Endothelial cell of umbilical vein (primary cell): ENCODE measurements at regions not wholly inside any gene's neighbourhood (a gene's known extent, or its start where the extent isn't known, plus 50 kb on each side); places are given as distances from the start of the nearest gene placed in this dataset.

ENCODE experiments used
- BruUV-seq: library from RNA; stranded (reverse); fragments of 400-500 nt; replicated peaks from 2 replicates; lab custom pipeline; 2021; lab: Mats Ljungman, UMichigan
- CTCF ChIA-PET: fragments of 300-600, 350-600 bp; sonication (Branson Sonifier 250); formaldehyde crosslinking; loops from one replicate; lab custom pipeline; 2021; ENCODE audit warnings: antibody characterized with exemption, inconsistent platforms; lab: Charles Lee
- POLR2A ChIA-PET: fragments of 300-600, 350-600 bp; sonication (Branson Sonifier 250); formaldehyde crosslinking; loops from one replicate; lab custom pipeline; 2021; ENCODE audit warnings: antibody characterized with exemption, inconsistent platforms; lab: Charles Lee
- DNase-seq: peaks from one replicate; pipeline ENCODE4 v3.0.0-alpha.2; 2011; ENCODE audit warnings: low read depth, low spot score
- FAIRE-seq: peaks from 2 replicates; lab custom pipeline; 2011; peaks lifted over from hg19 to GRCh38; lab: Jason Lieb, UNC
- H2AFZ ChIP-seq: 2 replicates; pipeline ENCODE4 v1.6.0; 2012; ENCODE audit warnings: low read depth, low read length, control low read depth, inconsistent platforms
- H3K27ac ChIP-seq: 2 replicates; pipeline ENCODE4 v1.5.1; 2011; ENCODE audit warnings: low read depth, mild to moderate bottlenecking, control low read depth, low read length, moderate library complexity; ENCODE audit not compliant: insufficient read depth
- H3K27me3 ChIP-seq, 2 experiments: 2 replicates each; pipeline versions ENCODE4 v1.6.0 to v1.6.1; 2011; ENCODE audit warnings: low read length in 2 of 2, mixed read lengths in 1 of 2; ENCODE audit not compliant: control insufficient read depth in 2 of 2, insufficient read depth in 2 of 2
- H3K36me3 ChIP-seq, 2 experiments: 2 replicates in 1 of 2; 3 replicates in 1 of 2; pipeline ENCODE4 v1.5.1; 2011; ENCODE audit warnings: low read length in 2 of 2, mild to moderate bottlenecking in 1 of 2, moderate library complexity in 1 of 2; ENCODE audit not compliant: control insufficient read depth in 2 of 2, insufficient read depth in 2 of 2; ENCODE audit errors: extremely low read depth in 1 of 2
- H3K4me1 ChIP-seq: 3 replicates; pipeline ENCODE4 v1.5.1; 2011; ENCODE audit warnings: mild to moderate bottlenecking, low read length; ENCODE audit not compliant: control insufficient read depth, insufficient read depth; ENCODE audit errors: extremely low read depth
- H3K4me2 ChIP-seq: 2 replicates; pipeline ENCODE4 v1.6.1; 2011; ENCODE audit warnings: low read length, control low read depth, mixed read lengths; ENCODE audit not compliant: insufficient read depth
- H3K4me3 ChIP-seq, 3 experiments: fragments of 200-600 bp in 1 of 3; sonication (generic), shearing (Covaris generic) in 1 of 3; replicated peaks in 1 of 3; 2 replicates each; pipeline ENCODE4 v1.5.1; 2011 to 2016; ENCODE audit warnings: control low read depth in 3 of 3, low read length in 3 of 3, mild to moderate bottlenecking in 2 of 3, inconsistent platforms in 1 of 3, low read depth in 1 of 3, moderate library complexity in 1 of 3; ENCODE audit not compliant: insufficient read depth in 1 of 3
- H3K79me2 ChIP-seq: 2 replicates; pipeline ENCODE4 v1.6.0; 2012; ENCODE audit warnings: low read length, inconsistent platforms; ENCODE audit not compliant: control insufficient read depth, insufficient read depth
- H3K9ac ChIP-seq: replicated peaks from 2 replicates; pipeline ENCODE3; 2011; ENCODE audit warnings: low read length, control low read depth; ENCODE audit not compliant: insufficient read depth; ENCODE audit errors: extremely low read depth
- H3K9me1 ChIP-seq: replicated peaks from 3 replicates; pipeline ENCODE4 v1.6.0; 2011; ENCODE audit warnings: mild to moderate bottlenecking, low read length; ENCODE audit not compliant: control insufficient read depth, insufficient read depth; ENCODE audit errors: extremely low read depth
- H3K9me3 ChIP-seq: replicated peaks from 2 replicates; pipeline ENCODE4 v1.5.1; 2012; ENCODE audit warnings: low read length, inconsistent platforms; ENCODE audit not compliant: control insufficient read depth, insufficient read depth
- H4K20me1 ChIP-seq: replicated peaks from 2 replicates; pipeline ENCODE3; 2011; ENCODE audit warnings: mild to moderate bottlenecking, low read length; ENCODE audit not compliant: control insufficient read depth, insufficient read depth; ENCODE audit errors: extremely low read depth
- EZH2 ChIP-seq: IDR thresholded peaks from 2 replicates; pipeline ENCODE4 v1.6.1; 2012; ENCODE audit warnings: borderline replicate concordance, low read depth, mild to moderate bottlenecking, moderate library complexity, low read length, inconsistent platforms; ENCODE audit not compliant: severe bottlenecking
- FOS ChIP-seq: IDR thresholded peaks from 2 replicates; pipeline ENCODE4 v1.6.1; 2011; ENCODE audit warnings: mild to moderate bottlenecking, low read length, moderate library complexity, borderline replicate concordance; ENCODE audit not compliant: insufficient read depth
- GATA2 ChIP-seq: IDR thresholded peaks from 2 replicates; pipeline ENCODE4 v1.7.0; 2011; ENCODE audit warnings: low read depth, mild to moderate bottlenecking, moderate library complexity, mixed read lengths, low read length; ENCODE audit not compliant: insufficient read length, insufficient read depth
- JUN ChIP-seq: IDR thresholded peaks from 2 replicates; pipeline ENCODE4 v1.6.1; 2011; ENCODE audit warnings: borderline replicate concordance, low read depth; ENCODE audit not compliant: insufficient read length, insufficient read depth
- MYC ChIP-seq: IDR thresholded peaks from one replicate; pipeline ENCODE4 v1.6.1; 2011; ENCODE audit warnings: mild to moderate bottlenecking, low read depth, low read length
- POLR2A ChIP-seq: IDR thresholded peaks from 2 replicates; pipeline ENCODE4 v1.6.1; 2012; ENCODE audit warnings: low read depth, mild to moderate bottlenecking, control low read depth, low read length
- POLR2AphosphoS5 ChIP-seq: IDR thresholded peaks from 2 replicates; pipeline ENCODE4 v1.6.1; 2012; ENCODE audit warnings: low read depth, mild to moderate bottlenecking, control low read depth, low read length, moderate library complexity; ENCODE audit not compliant: insufficient read depth
- dilution Hi-C: fragments of 300-500 bp; cut with MboI; formaldehyde crosslinking; loops from one replicate; pipeline ENCODE4 v1.15.0; 2019; ENCODE audit warnings: low sequenced_read_pairs; ENCODE audit not compliant: extremely low pct_ligation_motif_present
- intact Hi-C: fragments of 100-400 bp; cut with micrococcal nuclease; formaldehyde crosslinking; loops from one replicate; pipeline ENCODE4 v1.10.0; 2022
- TF ChIP-seq, protein P1 (sequence below), 2 donors: IDR thresholded peaks; 1 replicate in 1 of 2; 2 replicates in 1 of 2; pipeline ENCODE4 v1.5.1; 2011; ENCODE audit warnings: low read length in 2 of 2, mild to moderate bottlenecking in 2 of 2, moderate library complexity in 2 of 2, control low read depth in 1 of 2, inconsistent platforms in 1 of 2, low read depth in 1 of 2; ENCODE audit not compliant: insufficient read depth in 1 of 2; ENCODE audit errors: extremely low read depth in 1 of 2
- TF ChIP-seq, protein P2 (sequence below): IDR thresholded peaks from 2 replicates; pipeline ENCODE4 v1.6.1; 2011; ENCODE audit not compliant: insufficient read depth, insufficient read length

DNA sequence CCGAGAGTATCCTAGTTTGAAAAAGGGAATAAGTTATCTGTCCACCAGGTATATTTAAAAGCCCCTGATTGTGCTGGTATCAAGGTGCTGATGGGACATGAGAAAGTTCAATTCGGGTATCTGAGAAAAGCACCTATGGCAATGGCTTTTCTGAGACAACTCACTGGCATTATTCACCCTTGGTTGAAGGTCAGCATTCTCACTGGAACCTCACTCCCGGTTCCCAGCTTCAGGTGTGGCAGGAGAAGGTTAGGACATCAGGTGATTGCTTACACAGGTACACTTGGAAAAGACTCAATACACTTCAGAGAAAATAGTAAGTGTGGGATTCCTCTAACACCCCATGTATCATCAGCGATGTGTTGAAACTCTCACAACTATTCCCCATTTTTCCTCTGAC is 643.1 kb downstream of the INHBA start:
- Histone ChIP-seq H3K79me2 (no peaks in the 10 kb centered on the region), H3K36me3 (no peaks in the 10 kb centered on the region), H4K20me1 (no peaks in the 10 kb centered on the region), H3K9ac (no peak overlapping the region), H3K27me3 (no peaks in the 10 kb centered on the region), H2AFZ (no peak overlapping the region), H3K4me1 (no peaks in the 10 kb centered on the region), H3K27ac (no peak overlapping the region), H3K9me3 (no peaks in the 10 kb centered on the region), H3K4me2 (no peak overlapping the region), H3K4me3 (no peak overlapping the region), H3K9me1 (no peaks in the 10 kb centered on the region)
- FAIRE-seq (no peak), DNase-seq (no peak)
- BruUV-seq: no TSS peak
- POLR2A ChIA-PET: no interaction called here
- intact Hi-C loops: no loop called here
- TF ChIP-seq, protein P1, sequence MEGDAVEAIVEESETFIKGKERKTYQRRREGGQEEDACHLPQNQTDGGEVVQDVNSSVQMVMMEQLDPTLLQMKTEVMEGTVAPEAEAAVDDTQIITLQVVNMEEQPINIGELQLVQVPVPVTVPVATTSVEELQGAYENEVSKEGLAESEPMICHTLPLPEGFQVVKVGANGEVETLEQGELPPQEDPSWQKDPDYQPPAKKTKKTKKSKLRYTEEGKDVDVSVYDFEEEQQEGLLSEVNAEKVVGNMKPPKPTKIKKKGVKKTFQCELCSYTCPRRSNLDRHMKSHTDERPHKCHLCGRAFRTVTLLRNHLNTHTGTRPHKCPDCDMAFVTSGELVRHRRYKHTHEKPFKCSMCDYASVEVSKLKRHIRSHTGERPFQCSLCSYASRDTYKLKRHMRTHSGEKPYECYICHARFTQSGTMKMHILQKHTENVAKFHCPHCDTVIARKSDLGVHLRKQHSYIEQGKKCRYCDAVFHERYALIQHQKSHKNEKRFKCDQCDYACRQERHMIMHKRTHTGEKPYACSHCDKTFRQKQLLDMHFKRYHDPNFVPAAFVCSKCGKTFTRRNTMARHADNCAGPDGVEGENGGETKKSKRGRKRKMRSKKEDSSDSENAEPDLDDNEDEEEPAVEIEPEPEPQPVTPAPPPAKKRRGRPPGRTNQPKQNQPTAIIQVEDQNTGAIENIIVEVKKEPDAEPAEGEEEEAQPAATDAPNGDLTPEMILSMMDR (IDR thresholded peaks at IDR 0.05; ENCODE audit: extremely low read depth in 1 of 2, insufficient read depth in 1 of 2, low read depth in 1 of 2, low read length in 2 of 2): no peak
- no peak for TF ChIP-seq FOS
- TF ChIP-seq MYC: no peak
- TF ChIP-seq, protein P2, sequence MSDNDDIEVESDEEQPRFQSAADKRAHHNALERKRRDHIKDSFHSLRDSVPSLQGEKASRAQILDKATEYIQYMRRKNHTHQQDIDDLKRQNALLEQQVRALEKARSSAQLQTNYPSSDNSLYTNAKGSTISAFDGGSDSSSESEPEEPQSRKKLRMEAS: no peak
- no peak for TF ChIP-seq POLR2AphosphoS5
- no peak for TF ChIP-seq GATA2
- TF ChIP-seq POLR2A: no peak
- TF ChIP-seq EZH2: no peak
- TF ChIP-seq JUN: no peak
- CTCF ChIA-PET: no interaction called here
- dilution Hi-C loops: no loop called here
